BE2C (cell line): ENCODE measurements at regions not wholly inside any gene's neighbourhood (a gene's known extent, or its start where the extent isn't known, plus 50 kb on each side); places are given as distances from the start of the nearest gene placed in this dataset.
A peak's percentile ranks its signal among the peaks of the same experiment; 100 is the strongest.
"Not testable (repeated sequence)": the region's sequence is repeated elsewhere in the genome, so short reads cannot be mapped to it uniquely, and the experiment has no call there.

Source experiments
- DNase-seq: peaks from one replicate; pipeline ENCODE4 v3.0.0-alpha.2; 2020
- H3K27me3 ChIP-seq: fragments of 250-450 bp; sonication (Bioruptor Pico); 2 replicates; pipeline ENCODE4 v1.5.1; 2020; ENCODE audit warnings: mild to moderate bottlenecking
- H3K36me3 ChIP-seq: fragments of 250-450 bp; sonication (Bioruptor Pico); 2 replicates; pipeline ENCODE4 v1.5.1; 2020; ENCODE audit warnings: mild to moderate bottlenecking
- H3K4me1 ChIP-seq: fragments of 250-450 bp; sonication (Bioruptor Pico); 2 replicates; pipeline ENCODE4 v1.5.1; 2020
- H3K4me3 ChIP-seq: 2 replicates; pipeline ENCODE4 v1.5.1; 2011; ENCODE audit warnings: low read depth, low read length
- H3K9me3 ChIP-seq: fragments of 250-450 bp; sonication (Bioruptor Pico); 2 replicates; pipeline ENCODE4 v1.5.1; 2020
- CTCF ChIP-seq: IDR thresholded peaks from 2 replicates; pipeline ENCODE4 v1.5.1; 2012; ENCODE audit warnings: mild to moderate bottlenecking, low read depth, low read length

DNA sequence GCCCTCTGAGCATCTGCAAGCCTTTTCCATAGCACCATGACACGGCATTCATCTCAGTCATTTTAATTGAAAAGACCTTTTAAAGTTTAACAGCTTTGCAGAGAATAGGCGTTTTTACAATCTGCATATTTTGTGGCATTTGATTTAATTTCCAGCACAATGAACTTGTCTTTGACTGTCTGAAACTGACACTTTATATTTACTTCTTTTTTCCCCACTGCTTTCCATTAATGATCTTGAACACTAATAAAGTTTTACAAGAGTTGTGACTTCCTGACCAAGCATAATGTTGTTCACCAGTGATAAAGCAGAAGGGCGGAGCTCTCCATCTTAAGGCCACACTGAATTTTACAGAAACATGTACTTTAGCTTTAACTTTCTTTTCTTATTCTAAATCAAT is 548.7 kb downstream of the FAM181B start:
- H3K4me3 ChIP-seq = no peak overlapping the region
- H3K27me3 ChIP-seq = no peaks in the 10 kb centered on the region
- no peak for TF ChIP-seq CTCF
- no peaks in the 10 kb centered on the region for H3K4me1 ChIP-seq
- no peaks in the 10 kb centered on the region for H3K9me3 ChIP-seq
- H3K36me3 ChIP-seq = no peaks in the 10 kb centered on the region
- no peak for DNase-seq

GRCh38 chr11:82183346-82183745 is 550.3 kb downstream of the FAM181B start:
- no peak for DNase-seq
- H3K4me3 ChIP-seq = no peak overlapping the region
- H3K9me3 ChIP-seq = no peaks in the 10 kb centered on the region
- no peak for TF ChIP-seq CTCF
- H3K36me3 ChIP-seq = no peaks in the 10 kb centered on the region
- no peaks in the 10 kb centered on the region for H3K27me3 ChIP-seq
- no peaks in the 10 kb centered on the region for H3K4me1 ChIP-seq

DNA sequence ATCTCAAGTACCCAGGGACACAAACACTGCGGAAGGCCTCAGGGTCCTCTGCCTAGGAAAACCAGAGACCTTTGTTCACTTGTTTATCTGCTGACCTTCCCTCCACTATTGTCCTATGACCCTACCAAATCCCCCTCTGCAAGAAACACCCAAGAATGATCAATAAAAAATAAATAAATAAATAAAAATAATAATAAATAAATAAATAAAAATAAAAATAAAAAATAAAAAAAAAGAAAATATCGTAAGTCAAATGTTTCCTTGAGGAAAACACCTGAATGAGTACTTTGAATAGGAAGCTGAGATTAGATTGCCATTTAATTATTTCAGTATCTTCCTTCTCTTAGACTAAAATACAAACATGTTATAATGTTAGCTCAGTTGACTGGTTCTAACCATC is 551.0 kb downstream of the FAM181B start:
- not testable (repeated sequence) for H3K36me3 ChIP-seq, H3K4me1 ChIP-seq, DNase-seq, H3K4me3 ChIP-seq, H3K27me3 ChIP-seq, H3K9me3 ChIP-seq

GRCh38 chr11:82181796-82182195 is 551.9 kb downstream of the FAM181B start:
- not testable (repeated sequence) for H3K27me3 ChIP-seq, H3K4me1 ChIP-seq, H3K36me3 ChIP-seq, H3K4me3 ChIP-seq, H3K9me3 ChIP-seq
- peak; percentile 7 for DNase-seq

DNA sequence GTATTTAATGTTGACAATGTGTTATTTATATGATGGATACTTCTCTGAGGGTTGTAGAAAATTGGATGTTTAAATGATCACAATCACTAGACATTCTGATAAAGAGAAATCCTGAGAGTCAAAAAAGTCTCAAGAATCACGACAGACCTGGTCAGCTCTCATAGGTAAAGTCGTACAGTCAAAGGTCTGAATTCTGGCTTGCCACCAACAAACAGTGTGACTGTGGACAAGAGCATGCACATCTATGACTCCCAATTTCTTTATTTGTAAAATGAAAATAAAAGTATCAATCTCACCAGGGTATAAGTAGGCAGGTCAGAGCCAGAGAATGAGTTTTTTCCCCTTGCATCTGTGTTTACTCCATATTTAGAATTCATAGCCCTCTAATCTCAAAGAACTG is 556.7 kb downstream of the FAM181B start:
- H3K9me3 ChIP-seq = peaks cover 5% of the 10 kb centered on the region; the same call in 1 of the 2 replicates

DNA sequence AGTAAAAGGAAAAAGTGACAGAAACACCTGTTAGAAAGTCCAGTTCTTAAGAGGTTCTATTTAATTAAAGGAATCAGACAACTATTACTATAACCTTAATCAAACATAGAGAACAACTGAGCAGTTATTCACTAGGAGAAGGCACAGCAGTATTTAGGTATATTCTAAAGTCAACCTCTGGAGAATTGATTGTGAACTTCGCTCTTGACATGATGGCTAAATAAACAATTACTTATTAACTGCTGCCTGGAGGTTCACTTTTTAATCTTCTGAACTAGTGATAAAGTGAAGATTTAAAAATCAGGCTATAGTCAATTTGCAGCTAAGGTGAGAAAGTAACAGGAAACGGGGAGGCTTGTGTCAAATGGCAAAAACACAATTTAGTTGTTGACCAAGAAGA is 557.3 kb downstream of the FAM181B start:
- H3K4me1 ChIP-seq = no peaks in the 10 kb centered on the region
- no peak for TF ChIP-seq CTCF
- no peaks in the 10 kb centered on the region for H3K36me3 ChIP-seq
- H3K9me3 ChIP-seq = peaks cover 5% of the 10 kb centered on the region; the same call in 1 of the 2 replicates
- no peak overlapping the region for H3K4me3 ChIP-seq
- no peaks in the 10 kb centered on the region for H3K27me3 ChIP-seq
- no peak for DNase-seq

More for the DNA sequence above, 556.7 kb downstream of the FAM181B start:
- Histone ChIP-seq H3K4me3 (no peak overlapping the region), H3K27me3 (no peaks in the 10 kb centered on the region), H3K36me3 (no peaks in the 10 kb centered on the region), H3K4me1 (no peaks in the 10 kb centered on the region)
- DNase-seq = no peak
- TF ChIP-seq CTCF = no peak

DNA sequence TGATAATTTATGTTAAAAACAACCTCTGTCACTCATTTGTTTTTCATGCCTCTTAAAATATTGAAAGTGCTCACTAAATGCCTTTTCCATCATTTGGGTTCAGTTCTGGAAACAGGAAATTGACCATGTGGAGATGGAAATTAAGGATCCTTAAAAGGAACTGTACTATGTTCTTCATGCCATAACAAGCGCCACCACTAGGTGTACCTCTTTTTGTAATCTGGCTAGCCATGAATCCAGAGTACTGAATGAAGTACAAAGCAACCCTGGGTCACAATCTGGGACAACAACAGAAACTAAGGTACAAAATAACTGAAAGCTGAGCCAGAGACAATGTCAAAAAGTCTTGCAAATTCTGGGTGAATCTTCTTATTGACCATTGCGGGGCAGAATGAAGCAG is 559.1 kb downstream of the FAM181B start:
- DNase-seq = no peak

More for the DNA sequence above, 559.1 kb downstream of the FAM181B start:
- Histone ChIP-seq H3K4me3 (no peak overlapping the region), H3K9me3 (peaks cover 5% of the 10 kb centered on the region; the same call in 1 of the 2 replicates), H3K27me3 (no peaks in the 10 kb centered on the region), H3K4me1 (no peaks in the 10 kb centered on the region), H3K36me3 (no peaks in the 10 kb centered on the region)
- peak; percentile 42 for TF ChIP-seq CTCF
